AG10803 (cell line): ENCODE measurements at regions not wholly inside any gene's neighbourhood (a gene's known extent, or its start where the extent isn't known, plus 50 kb on each side); places are given as distances from the start of the nearest gene placed in this dataset.

Experiments used
- DNase-seq: peaks from one replicate; pipeline ENCODE4 v3.0.0; 2010; ENCODE audit warnings: low read depth
- H3K4me3 ChIP-seq: 2 replicates; pipeline ENCODE4 v1.5.1; 2011; ENCODE audit warnings: mild to moderate bottlenecking, low read length, control low read depth
- CTCF ChIP-seq: conservative IDR thresholded peaks from 2 replicates; pipeline ENCODE4 v1.5.1; 2011; ENCODE audit warnings: mild to moderate bottlenecking, low read length, control low read depth, inconsistent platforms

DNA sequence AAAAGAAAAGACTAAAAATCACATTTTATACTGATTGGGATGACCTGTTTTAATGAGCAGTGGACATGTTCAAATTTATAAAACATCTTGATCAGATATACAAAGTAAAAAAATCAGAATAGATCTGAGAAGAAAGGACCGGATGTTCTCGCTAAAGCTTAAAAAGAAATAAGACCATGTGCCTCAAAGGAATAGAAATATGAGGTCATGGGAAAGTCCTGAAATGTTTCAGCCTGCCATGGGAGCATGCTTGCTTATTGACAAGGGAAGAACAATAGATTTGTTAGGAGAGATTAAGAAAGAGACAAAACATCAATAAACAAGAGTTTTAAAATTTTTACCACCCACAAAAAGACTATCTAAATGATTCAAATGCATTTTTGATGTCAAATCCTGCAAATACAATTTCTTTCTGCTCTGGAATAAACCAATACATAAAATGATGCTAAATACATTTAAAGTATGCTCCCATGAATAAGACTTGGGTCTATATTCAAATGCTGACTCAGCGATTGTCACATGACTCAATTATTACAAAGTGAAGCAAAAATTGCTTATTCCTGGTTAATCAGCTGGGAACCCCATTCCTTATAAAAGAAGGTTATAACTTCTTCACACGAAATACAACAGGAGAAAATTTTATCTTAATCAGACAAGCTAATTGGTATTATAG lies 633.9 kb upstream of the PKDCC start:
- DNase-seq: no peak
- no peak overlapping the region for H3K4me3 ChIP-seq
- TF ChIP-seq CTCF: no peak

DNA sequence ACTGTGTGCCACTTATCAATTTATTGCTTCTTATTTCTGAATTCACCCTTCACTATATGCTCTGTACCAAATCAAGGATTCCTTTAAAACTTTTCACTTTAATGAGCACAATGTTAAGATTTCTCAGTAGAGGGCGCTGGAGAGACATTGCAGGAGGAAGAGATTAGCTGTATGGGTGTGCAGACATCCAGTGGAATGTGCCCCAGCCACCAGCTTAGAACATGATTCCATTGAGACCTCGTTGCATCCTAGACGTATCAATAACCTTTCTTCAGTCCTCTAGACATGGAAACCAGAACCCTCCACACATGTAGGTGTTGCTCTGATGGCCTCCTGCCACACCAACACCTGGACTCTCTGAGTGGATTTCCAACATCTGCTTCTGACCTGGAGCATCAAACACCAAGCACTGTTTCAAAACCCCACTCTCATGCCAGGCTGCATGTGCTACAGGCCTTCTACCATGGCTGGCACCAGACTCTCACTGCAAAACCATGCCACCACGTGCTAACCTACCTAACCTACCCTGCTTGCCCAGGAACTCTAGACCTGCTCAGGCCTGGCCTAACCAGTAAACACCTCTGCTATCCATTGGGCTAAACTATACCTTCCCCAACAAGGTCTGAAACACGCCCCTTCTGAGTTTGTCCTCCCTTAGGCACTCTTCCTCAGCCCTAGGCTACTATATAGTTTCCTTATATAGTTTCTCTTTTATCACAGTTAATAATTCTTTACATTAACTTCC lies 633.2 kb upstream of the PKDCC start:
- no peak overlapping the region for H3K4me3 ChIP-seq
- TF ChIP-seq CTCF: peak; percentile 42
- DNase-seq: peak; percentile 4

DNA sequence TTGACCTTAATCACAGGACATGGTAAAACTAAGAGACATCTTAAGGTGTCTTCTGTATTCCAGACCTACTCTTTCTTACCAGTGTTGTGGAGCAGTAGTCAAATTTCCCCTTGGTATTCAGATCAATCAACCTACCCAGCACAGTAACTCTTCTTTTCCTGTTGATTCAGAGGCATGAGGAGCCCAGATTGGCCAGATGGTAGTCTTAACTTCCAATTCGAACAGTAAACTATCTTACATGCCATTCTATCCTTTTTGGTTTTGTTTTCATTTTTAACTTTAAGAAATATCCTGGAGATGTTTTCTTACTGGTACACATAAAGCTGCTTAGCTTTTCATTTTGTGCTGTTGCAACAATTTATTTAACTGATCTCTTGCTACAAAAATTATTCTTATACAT lies 630.3 kb upstream of the PKDCC start:
- no peak overlapping the region for H3K4me3 ChIP-seq
- DNase-seq: no peak
- no peak for TF ChIP-seq CTCF

DNA sequence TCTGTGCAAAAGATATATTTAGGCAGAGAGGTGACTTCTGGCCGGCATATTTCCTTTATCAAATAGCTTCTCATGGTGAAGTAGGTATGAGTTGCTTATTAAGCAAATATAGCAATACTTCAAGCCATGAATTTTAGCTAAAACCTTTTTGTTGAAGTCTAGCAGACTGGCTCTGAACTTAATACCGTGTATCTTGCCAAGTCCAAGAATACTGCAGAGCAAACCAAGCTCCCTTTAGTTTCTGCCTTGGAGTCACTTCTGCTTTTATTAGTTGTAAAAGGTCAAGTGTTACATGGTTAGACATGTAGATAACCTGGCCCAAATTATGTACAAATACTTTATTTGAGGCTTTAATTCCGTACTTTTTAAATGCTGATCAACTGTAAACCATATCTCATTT lies 627.6 kb upstream of the PKDCC start:
- TF ChIP-seq CTCF: no peak
- H3K4me3 ChIP-seq: no peak overlapping the region
- no peak for DNase-seq

- no peak for DNase-seq
- no peak overlapping the region for H3K4me3 ChIP-seq
- no peak for TF ChIP-seq CTCF
These were observed 626.9 kb upstream of the PKDCC start for GRCh38 chr2:41420872-41421271.

DNA sequence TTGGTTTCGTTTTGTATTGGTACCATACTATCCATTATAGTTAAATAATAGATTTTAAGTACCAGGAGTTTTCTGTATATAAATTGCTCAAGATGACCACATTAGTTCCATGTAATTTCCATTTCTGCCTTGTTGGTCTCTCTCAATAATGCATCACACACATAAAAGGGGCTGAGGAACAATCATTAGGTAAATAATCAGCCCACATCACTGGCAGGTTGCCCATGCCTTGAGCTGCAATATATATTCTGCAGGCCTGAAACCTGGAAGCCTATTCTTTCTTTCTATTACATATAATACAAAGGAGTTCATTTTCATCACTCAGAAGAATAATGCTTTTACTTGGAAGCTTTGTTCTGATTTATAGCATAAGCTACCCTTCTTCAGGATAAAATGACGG lies 616.1 kb upstream of the PKDCC start:
- no peak for TF ChIP-seq CTCF
- DNase-seq: no peak
- no peak overlapping the region for H3K4me3 ChIP-seq

- H3K4me3 ChIP-seq: no peak overlapping the region
- no peak for TF ChIP-seq CTCF
- DNase-seq: no peak
These were observed 615.4 kb upstream of the PKDCC start for GRCh38 chr2:41432459-41432858.
